Erythroblast (primary cell): ENCODE measurements at regions not wholly inside any gene's neighbourhood (a gene's known extent, or its start where the extent isn't known, plus 50 kb on each side); places are given as distances from the start of the nearest gene placed in this dataset.

Experiments used
- GATA1 ChIP-seq: IDR thresholded peaks from 2 replicates; pipeline ENCODE4 v1.6.1; 2011; ENCODE audit warnings: low read depth, mild to moderate bottlenecking, control low read depth, low read length, moderate library complexity
- POLR2A ChIP-seq: IDR thresholded peaks from 2 replicates; pipeline ENCODE4 v1.6.1; 2011; ENCODE audit warnings: mild to moderate bottlenecking, low read length

- TF ChIP-seq POLR2A (no peak), GATA1 (no peak)
These were observed 137.5 kb upstream of the INPP4B start for GRCh38 chr4:142983589-142983988.
